ENCODE measurements at regions not wholly inside any gene's neighbourhood (a gene's known extent, or its start where the extent isn't known, plus 50 kb on each side); places are given as distances from the start of the nearest gene placed in this dataset.
A peak's percentile ranks its signal among the peaks of the same experiment; 100 is the strongest.

- H3F3A ChIP-seq (ENCODE audit: low read depth), result peaks cover 19% of the 10 kb centered on the region
- H2AFZ ChIP-seq (replicated peaks), result no peak overlapping the region
- H3K4me3 ChIP-seq, result no peak overlapping the region
- H3K27me3 ChIP-seq, result no peaks in the 10 kb centered on the region
- H3K79me2 ChIP-seq (ENCODE audit: low read depth), result no peaks in the 10 kb centered on the region
- Mint-ChIP-seq H3K27me3 (ENCODE audit: insufficient read depth, low read depth) (peaks cover 2% of the 10 kb centered on the region), H3K4me3 (no peak overlapping the region), H3K9me3 (peaks cover 10% of the 10 kb centered on the region), H3K36me3 (no peaks in the 10 kb centered on the region), H3K4me1 (peaks cover 3% of the 10 kb centered on the region), H3K27ac (no peak overlapping the region)
- no peaks in the 10 kb centered on the region for H3K9me3 ChIP-seq (ENCODE audit: low read depth)
- H3K27ac ChIP-seq, result no peak overlapping the region
- TF ChIP-seq EZH2phosphoT487 (IDR thresholded peaks at IDR 0.05) (no peak), EZH2 (IDR thresholded peaks at IDR 0.05) (no peak), CTCF (IDR thresholded peaks at IDR 0.05) (no peak)
- DNase-seq (ENCODE audit: low spot score), result no peak
- H3K4me1 ChIP-seq, result peaks cover 11% of the 10 kb centered on the region
- H3K4me2 ChIP-seq, result no peak overlapping the region
- H4K20me1 ChIP-seq (ENCODE audit: low read depth), result no peaks in the 10 kb centered on the region
- no peak overlapping the region for H3K9ac ChIP-seq
- no peaks in the 10 kb centered on the region for H3K36me3 ChIP-seq
These were observed 131.5 kb downstream of the TMEM17 start for GRCh38 chr2:62374301-62375112.

GRCh38 chr2:62372824-62373223 is 133.2 kb downstream of the TMEM17 start:
- Histone ChIP-seq H3K79me2 (ENCODE audit: low read depth) (no peaks in the 10 kb centered on the region), H3K4me3 (no peak overlapping the region), H3F3A (ENCODE audit: low read depth) (peaks cover 19% of the 10 kb centered on the region), H3K36me3 (no peaks in the 10 kb centered on the region), H3K9ac (no peak overlapping the region), H3K27ac (no peak overlapping the region), H2AFZ (replicated peaks) (no peak overlapping the region), H3K9me3 (ENCODE audit: low read depth) (no peaks in the 10 kb centered on the region), H4K20me1 (ENCODE audit: low read depth) (no peaks in the 10 kb centered on the region), H3K4me2 (no peak overlapping the region), H3K4me1 (peaks cover 11% of the 10 kb centered on the region), H3K27me3 (no peaks in the 10 kb centered on the region)
- H3K36me3 Mint-ChIP-seq, result no peaks in the 10 kb centered on the region
- TF ChIP-seq EZH2phosphoT487 (IDR thresholded peaks at IDR 0.05) (no peak), CTCF (IDR thresholded peaks at IDR 0.05) (no peak), EZH2 (IDR thresholded peaks at IDR 0.05) (no peak)
- H3K9me3 Mint-ChIP-seq, result peaks cover 10% of the 10 kb centered on the region
- H3K27me3 Mint-ChIP-seq (ENCODE audit: insufficient read depth, low read depth), result peaks cover 3% of the 10 kb centered on the region
- H3K27ac Mint-ChIP-seq, result no peak overlapping the region
- H3K4me3 Mint-ChIP-seq, result no peak overlapping the region
- DNase-seq (ENCODE audit: low spot score), result no peak
- peaks cover 6% of the 10 kb centered on the region for H3K4me1 Mint-ChIP-seq

- H3K27ac Mint-ChIP-seq, result no peak overlapping the region
- H3K36me3 ChIP-seq, result no peaks in the 10 kb centered on the region
- H3K27me3 ChIP-seq, result no peaks in the 10 kb centered on the region
- H3K4me3 ChIP-seq, result no peak overlapping the region
- no peak overlapping the region for H3K4me3 Mint-ChIP-seq
- no peaks in the 10 kb centered on the region for H4K20me1 ChIP-seq (ENCODE audit: low read depth)
- H3K9me3 ChIP-seq (ENCODE audit: low read depth), result no peaks in the 10 kb centered on the region
- TF ChIP-seq EZH2phosphoT487 (IDR thresholded peaks at IDR 0.05) (no peak), CTCF (IDR thresholded peaks at IDR 0.05) (no peak), EZH2 (IDR thresholded peaks at IDR 0.05) (no peak)
- H3K27me3 Mint-ChIP-seq (ENCODE audit: insufficient read depth, low read depth), result peaks cover 7% of the 10 kb centered on the region
- H3F3A ChIP-seq (ENCODE audit: low read depth), result peaks cover 19% of the 10 kb centered on the region
- no peak overlapping the region for H3K4me2 ChIP-seq
- no peaks in the 10 kb centered on the region for H3K36me3 Mint-ChIP-seq
- peaks cover 7% of the 10 kb centered on the region for H3K9me3 Mint-ChIP-seq
- peak; percentile 58 for DNase-seq (ENCODE audit: low spot score)
- peak overlapping the region; percentile 48 for H3K27ac ChIP-seq
- no peak overlapping the region for H2AFZ ChIP-seq (replicated peaks)
- no peak overlapping the region for H3K9ac ChIP-seq
- H3K79me2 ChIP-seq (ENCODE audit: low read depth), result no peaks in the 10 kb centered on the region
- peaks cover 6% of the 10 kb centered on the region for H3K4me1 Mint-ChIP-seq
- H3K4me1 ChIP-seq, result peaks cover 11% of the 10 kb centered on the region
These were observed 135.4 kb downstream of the TMEM17 start for GRCh38 chr2:62370321-62371250.
